ENCODE measurements at regions not wholly inside any gene's neighbourhood (a gene's known extent, or its start where the extent isn't known, plus 50 kb on each side); places are given as distances from the start of the nearest gene placed in this dataset.

DNA sequence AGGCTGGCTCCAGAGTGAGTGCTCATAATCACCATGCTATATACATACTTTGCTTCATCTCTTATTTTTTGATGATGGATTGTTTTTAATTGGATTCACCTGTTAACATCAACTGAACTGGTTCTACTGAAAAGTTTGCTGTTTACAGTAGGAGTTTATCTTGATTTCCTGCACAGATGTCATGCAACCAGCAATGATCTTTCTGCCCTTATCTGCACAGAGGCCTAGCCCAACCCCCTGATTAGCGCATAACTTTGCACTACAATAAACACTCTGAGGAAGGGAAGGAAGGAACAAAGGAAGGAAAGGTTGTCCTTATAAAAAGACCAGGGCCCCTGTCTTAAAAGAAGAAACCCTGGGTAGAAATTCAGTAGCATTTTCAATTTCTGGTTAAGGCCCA is 152.9 kb downstream of the RGS9 start:
- TF ChIP-seq POLR2AphosphoS5 (IDR thresholded peaks at IDR 0.05; ENCODE audit: insufficient read depth in 1 of 2, low read depth in 1 of 2) = no peak
- TF ChIP-seq, protein P1, sequence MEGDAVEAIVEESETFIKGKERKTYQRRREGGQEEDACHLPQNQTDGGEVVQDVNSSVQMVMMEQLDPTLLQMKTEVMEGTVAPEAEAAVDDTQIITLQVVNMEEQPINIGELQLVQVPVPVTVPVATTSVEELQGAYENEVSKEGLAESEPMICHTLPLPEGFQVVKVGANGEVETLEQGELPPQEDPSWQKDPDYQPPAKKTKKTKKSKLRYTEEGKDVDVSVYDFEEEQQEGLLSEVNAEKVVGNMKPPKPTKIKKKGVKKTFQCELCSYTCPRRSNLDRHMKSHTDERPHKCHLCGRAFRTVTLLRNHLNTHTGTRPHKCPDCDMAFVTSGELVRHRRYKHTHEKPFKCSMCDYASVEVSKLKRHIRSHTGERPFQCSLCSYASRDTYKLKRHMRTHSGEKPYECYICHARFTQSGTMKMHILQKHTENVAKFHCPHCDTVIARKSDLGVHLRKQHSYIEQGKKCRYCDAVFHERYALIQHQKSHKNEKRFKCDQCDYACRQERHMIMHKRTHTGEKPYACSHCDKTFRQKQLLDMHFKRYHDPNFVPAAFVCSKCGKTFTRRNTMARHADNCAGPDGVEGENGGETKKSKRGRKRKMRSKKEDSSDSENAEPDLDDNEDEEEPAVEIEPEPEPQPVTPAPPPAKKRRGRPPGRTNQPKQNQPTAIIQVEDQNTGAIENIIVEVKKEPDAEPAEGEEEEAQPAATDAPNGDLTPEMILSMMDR (IDR thresholded peaks at IDR 0.05) = no peak
- TF ChIP-seq POLR2A (IDR thresholded peaks at IDR 0.05) = no peak

All from vagina (tissue), 2 donors.